Ascending aorta (tissue), 2 donors: ENCODE measurements at regions not wholly inside any gene's neighbourhood (a gene's known extent, or its start where the extent isn't known, plus 50 kb on each side); places are given as distances from the start of the nearest gene placed in this dataset.

Source experiments
- DNase-seq, 2 donors: peaks; one replicate each; pipeline ENCODE4 v3.0.0-alpha.2; 2019; ENCODE audit warnings: low spot score in 2 of 2
- H3K27ac ChIP-seq, 2 donors: fragments of 200-600 bp; sonication (generic); one replicate each; pipeline ENCODE4 v1.5.1; 2016 to 2017; ENCODE audit warnings: mild to moderate bottlenecking in 1 of 2
- H3K27me3 ChIP-seq: fragments of 200-600 bp; sonication (generic); one replicate; pipeline ENCODE4 v1.5.1; 2017
- H3K36me3 ChIP-seq, 2 donors: fragments of 200-600 bp; sonication (generic); one replicate each; pipeline ENCODE4 v1.5.1; 2016
- H3K4me1 ChIP-seq, 2 donors: fragments of 200-600 bp; sonication (generic); one replicate each; pipeline ENCODE4 v1.5.1; 2016 to 2017; ENCODE audit warnings: mild to moderate bottlenecking in 1 of 2
- H3K4me3 ChIP-seq, 2 donors: fragments of 200-600 bp; sonication (generic); one replicate each; pipeline ENCODE4 v1.5.1; 2016 to 2017; ENCODE audit warnings: mild to moderate bottlenecking in 1 of 2
- H3K9me3 ChIP-seq, 2 donors: fragments of 200-600 bp; sonication (generic); one replicate each; pipeline ENCODE4 v1.5.1; 2016
- CTCF ChIP-seq, 3 experiments: fragments of 200-600 bp in 2 of 3; fragments of 450-650 bp in 1 of 3; sonication (generic) in 2 of 3; IDR thresholded peaks; one replicate each; pipeline ENCODE4 v1.5.1; 2016 to 2019; ENCODE audit warnings: antibody characterized with exemption in 3 of 3, mild to moderate bottlenecking in 1 of 3, moderate library complexity in 1 of 3
- intact Hi-C: fragments of 100-400 bp; cut with DNase I; formaldehyde crosslinking; loops from one replicate; pipeline ENCODE4 v1.15.1; 2023

- no peak for DNase-seq
- no peak overlapping the region for H3K4me3 ChIP-seq
- H3K4me1 ChIP-seq = no peaks in the 10 kb centered on the region
- intact Hi-C loops = no loop called here
- H3K27ac ChIP-seq = no peak overlapping the region
- no peak for TF ChIP-seq CTCF (IDR thresholded peaks at IDR 0.05)
- no peaks in the 10 kb centered on the region for H3K27me3 ChIP-seq
- H3K9me3 ChIP-seq = no peaks in the 10 kb centered on the region
- no peaks in the 10 kb centered on the region for H3K36me3 ChIP-seq
Measured at GRCh38 chr14:26846388-26846787, 248.6 kb upstream of the NOVA1 start.

GRCh38 chr14:26849514-26849913 is 251.7 kb upstream of the NOVA1 start:
- no peaks in the 10 kb centered on the region for H3K27me3 ChIP-seq
- H3K36me3 ChIP-seq = no peaks in the 10 kb centered on the region
- H3K27ac ChIP-seq = no peak overlapping the region
- H3K4me1 ChIP-seq = no peaks in the 10 kb centered on the region
- no peaks in the 10 kb centered on the region for H3K9me3 ChIP-seq
- DNase-seq = no peak
- intact Hi-C loops = no loop called here
- no peak overlapping the region for H3K4me3 ChIP-seq
- TF ChIP-seq CTCF (IDR thresholded peaks at IDR 0.05) = no peak

DNA sequence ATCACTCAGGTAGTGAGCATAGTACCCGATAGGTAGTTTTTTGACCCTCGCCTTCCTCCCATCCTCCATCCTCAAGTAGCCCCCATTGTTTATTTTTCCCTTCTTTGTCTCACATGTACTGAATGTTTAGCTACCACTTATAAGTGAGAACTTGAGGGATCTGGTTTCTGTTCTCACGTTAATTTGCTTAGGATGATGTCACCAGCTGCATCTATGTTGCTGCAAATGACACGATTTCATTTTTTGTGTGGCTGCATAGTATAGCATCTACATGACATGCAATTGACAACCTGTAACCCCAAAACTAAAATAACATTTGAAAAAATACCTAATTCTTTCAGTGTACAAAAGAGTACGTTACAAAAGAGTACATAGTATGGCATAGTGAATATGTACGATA is 254.0 kb upstream of the NOVA1 start:
- TF ChIP-seq CTCF (IDR thresholded peaks at IDR 0.05) = no peak
- intact Hi-C loops = no loop called here
- H3K9me3 ChIP-seq = no peaks in the 10 kb centered on the region
- no peak for DNase-seq
- H3K36me3 ChIP-seq = no peaks in the 10 kb centered on the region
- no peak overlapping the region for H3K27ac ChIP-seq
- no peaks in the 10 kb centered on the region for H3K27me3 ChIP-seq
- H3K4me1 ChIP-seq = no peaks in the 10 kb centered on the region
- no peak overlapping the region for H3K4me3 ChIP-seq

GRCh38 chr14:26855077-26855753 is 257.4 kb upstream of the NOVA1 start:
- H3K36me3 ChIP-seq = no peaks in the 10 kb centered on the region
- TF ChIP-seq CTCF (IDR thresholded peaks at IDR 0.05) = no peak
- no peaks in the 10 kb centered on the region for H3K4me1 ChIP-seq
- DNase-seq = no peak
- H3K9me3 ChIP-seq = no peaks in the 10 kb centered on the region
- no peak overlapping the region for H3K27ac ChIP-seq
- no peaks in the 10 kb centered on the region for H3K27me3 ChIP-seq
- no peak overlapping the region for H3K4me3 ChIP-seq
- intact Hi-C loops = no loop called here

DNA sequence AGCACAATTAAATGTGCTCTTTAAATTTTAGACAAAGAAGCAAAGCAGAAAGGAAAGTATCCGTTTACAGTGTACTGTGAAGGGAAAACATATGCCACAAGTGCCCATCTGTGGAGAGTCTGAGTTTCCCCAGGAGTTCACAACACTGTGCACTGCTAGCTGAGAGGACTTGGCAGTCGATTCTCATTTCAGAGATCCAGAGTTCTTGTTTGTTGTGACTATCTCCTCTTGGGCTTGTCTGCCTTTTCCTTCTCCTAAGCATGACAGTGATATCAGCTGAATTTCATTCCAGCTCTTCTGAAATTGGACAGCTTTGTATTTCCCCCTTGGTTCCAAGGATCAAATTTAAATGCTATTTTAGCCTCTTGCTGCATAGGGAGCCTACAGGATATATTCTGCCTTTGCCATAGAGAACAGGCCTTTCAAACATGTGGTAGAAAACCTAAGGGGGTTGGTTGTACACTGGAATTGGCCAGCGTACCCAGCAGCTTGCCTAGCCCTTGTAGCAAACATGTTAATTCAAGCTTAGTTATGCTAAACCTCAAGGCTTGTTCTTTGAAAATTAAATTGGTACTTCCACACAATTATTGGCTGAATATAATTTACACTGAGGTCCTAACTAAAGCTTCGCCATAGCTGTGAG is 259.2 kb upstream of the NOVA1 start:
- intact Hi-C loops = no loop called here
- H3K9me3 ChIP-seq = no peaks in the 10 kb centered on the region
- H3K27ac ChIP-seq = no peak overlapping the region
- TF ChIP-seq CTCF (IDR thresholded peaks at IDR 0.05) = no peak
- no peak for DNase-seq
- no peak overlapping the region for H3K4me3 ChIP-seq
- no peaks in the 10 kb centered on the region for H3K4me1 ChIP-seq
- no peaks in the 10 kb centered on the region for H3K36me3 ChIP-seq
- H3K27me3 ChIP-seq = no peaks in the 10 kb centered on the region
